ENCODE measurements at regions not wholly inside any gene's neighbourhood (a gene's known extent, or its start where the extent isn't known, plus 50 kb on each side); places are given as distances from the start of the nearest gene placed in this dataset.

DNA sequence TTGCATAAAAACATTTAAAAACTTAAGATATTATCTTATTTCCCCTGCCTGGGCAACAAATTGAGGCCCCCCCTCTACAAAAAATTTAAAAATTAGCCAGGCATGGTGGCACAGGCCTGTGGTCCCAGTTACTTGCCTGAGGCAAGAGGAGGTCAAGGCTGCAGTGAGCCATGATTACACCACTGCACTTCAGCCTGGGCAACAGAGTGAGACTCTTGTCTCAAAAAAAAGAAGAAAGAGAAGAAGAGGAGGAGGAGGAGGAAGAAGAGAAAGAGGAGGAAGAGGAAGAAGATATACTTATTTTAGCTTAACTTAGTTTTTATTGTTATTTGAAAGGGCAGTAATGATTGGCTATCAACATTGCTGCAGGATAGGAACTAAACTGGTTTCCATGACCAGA lies 73.8 kb upstream of the IPO9 start:
- Histone ChIP-seq H3K79me2 (ENCODE audit: insufficient read depth, low read length) (no peaks in the 10 kb centered on the region; the same call in 1 of the 2 replicates), H3K27me3 (ENCODE audit: insufficient read depth, low read length) (no peaks in the 10 kb centered on the region), H3K36me3 (ENCODE audit: control insufficient read depth in 1 of 2, insufficient read depth in 2 of 2, low read length in 2 of 2) (no peaks in the 10 kb centered on the region), H2AFZ (ENCODE audit: low read depth, low read length, poor library complexity, severe bottlenecking) (no peak overlapping the region), H3K9me2 (ENCODE audit: insufficient read depth) (no peaks in the 10 kb centered on the region), H3K4me1 (ENCODE audit: control insufficient read depth in 1 of 2, insufficient read depth in 2 of 2, low read length in 2 of 2) (peaks cover 0 to 12% of the 10 kb centered on the region in 2 experiments; a peak in 3 of 4 replicates), H3K9ac (ENCODE audit: low read length) (no peak overlapping the region), H3K4me2 (ENCODE audit: low read length) (no peak overlapping the region), H3K27ac (ENCODE audit: low read depth, low read length) (no peak overlapping the region), H3K9me3 (ENCODE audit: control insufficient read depth in 1 of 2, insufficient read depth in 1 of 2, low read depth in 1 of 2, low read length in 2 of 2) (no peaks in the 10 kb centered on the region), H4K20me1 (ENCODE audit: insufficient read depth) (no peaks in the 10 kb centered on the region), H3K4me3 (replicated peaks in 1 of 2; ENCODE audit: low read depth in 1 of 2, low read length in 2 of 2) (no peak overlapping the region)
- ATAC-seq (no peak), DNase-seq (ENCODE audit: low read depth, low spot score) (no peak)
- intact Hi-C loops (cut with micrococcal nuclease): no loop called here
- no TSS peak for BruUV-seq (replicated peaks)
- ChIA-PET POLR2A (no interaction called here), CTCF (no interaction called here), RAD21 (ENCODE audit: low non-redundant PET in 1 of 2, low total read pairs in 2 of 2, uncharacterized antibody in 2 of 2, unreplicated experiment in 2 of 2) (no interaction called here)
- TF ChIP-seq POLR2AphosphoS5 (IDR thresholded peaks at IDR 0.05; ENCODE audit: low read depth, low read length) (no peak), CTCF (IDR thresholded peaks at IDR 0.05 in 2 of 3, conservative IDR thresholded peaks at IDR 0.05 in 1 of 3; ENCODE audit: borderline replicate concordance in 1 of 3, insufficient read depth in 1 of 3, low read depth in 2 of 3, low read length in 2 of 3) (no peak)

DNA sequence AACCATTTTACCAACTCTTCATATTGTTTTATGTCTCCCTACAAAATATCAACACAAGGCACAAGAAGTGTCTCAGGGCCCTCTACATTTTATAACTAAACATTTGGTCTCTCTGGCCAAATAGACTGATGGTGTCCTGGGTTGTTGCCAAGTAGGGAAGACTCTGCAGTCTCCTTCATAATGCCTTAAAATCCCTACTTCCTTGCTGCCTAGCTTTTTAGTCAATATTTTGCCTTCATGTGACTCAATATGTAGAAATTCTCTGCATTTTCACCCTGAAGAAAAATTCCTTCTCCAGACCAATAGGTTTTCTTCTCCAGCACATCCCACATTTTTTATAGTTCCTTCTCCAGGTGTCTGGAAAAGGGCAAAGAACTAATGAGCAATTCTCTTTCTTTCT lies 72.6 kb upstream of the IPO9 start:
- Histone ChIP-seq H3K9me3 (ENCODE audit: control insufficient read depth in 1 of 2, insufficient read depth in 1 of 2, low read depth in 1 of 2, low read length in 2 of 2) (no peaks in the 10 kb centered on the region), H4K20me1 (ENCODE audit: insufficient read depth) (no peaks in the 10 kb centered on the region), H3K27ac (ENCODE audit: low read depth, low read length) (no peak overlapping the region), H3K9me2 (ENCODE audit: insufficient read depth) (no peaks in the 10 kb centered on the region), H3K79me2 (ENCODE audit: insufficient read depth, low read length) (no peaks in the 10 kb centered on the region), H3K4me1 (ENCODE audit: control insufficient read depth in 1 of 2, insufficient read depth in 2 of 2, low read length in 2 of 2) (peaks cover 0 to 12% of the 10 kb centered on the region in 2 experiments; a peak in 2 of 4 replicates), H3K36me3 (ENCODE audit: control insufficient read depth in 1 of 2, insufficient read depth in 2 of 2, low read length in 2 of 2) (no peaks in the 10 kb centered on the region), H3K27me3 (ENCODE audit: insufficient read depth, low read length) (no peaks in the 10 kb centered on the region), H3K4me3 (replicated peaks in 1 of 2; ENCODE audit: low read depth in 1 of 2, low read length in 2 of 2) (no peak overlapping the region), H3K4me2 (ENCODE audit: low read length) (no peak overlapping the region), H2AFZ (ENCODE audit: low read depth, low read length, poor library complexity, severe bottlenecking) (no peak overlapping the region), H3K9ac (ENCODE audit: low read length) (no peak overlapping the region)
- DNase-seq (ENCODE audit: low read depth, low spot score) (no peak), ATAC-seq (no peak)
- intact Hi-C loops (cut with micrococcal nuclease): no loop called here
- TF ChIP-seq ZBTB33 (IDR thresholded peaks at IDR 0.05; ENCODE audit: extremely low read depth, insufficient replicate concordance, low read length) (no peak), POLR2A (IDR thresholded peaks at IDR 0.05; ENCODE audit: borderline replicate concordance, extremely low read depth, insufficient read depth, insufficient read length) (no peak), SIN3A (IDR thresholded peaks at IDR 0.05; ENCODE audit: low read depth) (no peak), POLR2AphosphoS5 (IDR thresholded peaks at IDR 0.05; ENCODE audit: low read depth, low read length) (no peak), YY1 (IDR thresholded peaks at IDR 0.05; ENCODE audit: extremely low read depth, insufficient replicate concordance, low read depth, low read length) (no peak), FOSL1 (IDR thresholded peaks at IDR 0.05; ENCODE audit: low read depth) (no peak), SRF (IDR thresholded peaks at IDR 0.05; ENCODE audit: low read depth) (no peak), JUND (IDR thresholded peaks at IDR 0.05) (no peak), RAD21 (IDR thresholded peaks at IDR 0.05; ENCODE audit: low read depth) (no peak), CEBPB (IDR thresholded peaks at IDR 0.05; ENCODE audit: low read depth) (no peak), EZH2 (IDR thresholded peaks at IDR 0.05) (no peak), EGR1 (IDR thresholded peaks at IDR 0.05; ENCODE audit: low read depth) (no peak)
- POLR2A ChIA-PET: no interaction called here
- CTCF ChIA-PET: no interaction called here
- RAD21 ChIA-PET (ENCODE audit: low non-redundant PET in 1 of 2, low total read pairs in 2 of 2, uncharacterized antibody in 2 of 2, unreplicated experiment in 2 of 2): no interaction called here
- no TSS peak for BruUV-seq (replicated peaks)
